HG02798 (cell line): ENCODE measurements at regions not wholly inside any gene's neighbourhood (a gene's known extent, or its start where the extent isn't known, plus 50 kb on each side); places are given as distances from the start of the nearest gene placed in this dataset.
"Not testable (repeated sequence)": the region's sequence is repeated elsewhere in the genome, so short reads cannot be mapped to it uniquely, and the experiment has no call there.

Experiments used
- ATAC-seq: cut with Tn5 transposase; IDR thresholded peaks from one replicate; pipeline ENCODE4 v1.9.1; 2021; ENCODE audit warnings: mild to moderate bottlenecking; ENCODE audit not compliant: unreplicated experiment, poor library complexity

DNA sequence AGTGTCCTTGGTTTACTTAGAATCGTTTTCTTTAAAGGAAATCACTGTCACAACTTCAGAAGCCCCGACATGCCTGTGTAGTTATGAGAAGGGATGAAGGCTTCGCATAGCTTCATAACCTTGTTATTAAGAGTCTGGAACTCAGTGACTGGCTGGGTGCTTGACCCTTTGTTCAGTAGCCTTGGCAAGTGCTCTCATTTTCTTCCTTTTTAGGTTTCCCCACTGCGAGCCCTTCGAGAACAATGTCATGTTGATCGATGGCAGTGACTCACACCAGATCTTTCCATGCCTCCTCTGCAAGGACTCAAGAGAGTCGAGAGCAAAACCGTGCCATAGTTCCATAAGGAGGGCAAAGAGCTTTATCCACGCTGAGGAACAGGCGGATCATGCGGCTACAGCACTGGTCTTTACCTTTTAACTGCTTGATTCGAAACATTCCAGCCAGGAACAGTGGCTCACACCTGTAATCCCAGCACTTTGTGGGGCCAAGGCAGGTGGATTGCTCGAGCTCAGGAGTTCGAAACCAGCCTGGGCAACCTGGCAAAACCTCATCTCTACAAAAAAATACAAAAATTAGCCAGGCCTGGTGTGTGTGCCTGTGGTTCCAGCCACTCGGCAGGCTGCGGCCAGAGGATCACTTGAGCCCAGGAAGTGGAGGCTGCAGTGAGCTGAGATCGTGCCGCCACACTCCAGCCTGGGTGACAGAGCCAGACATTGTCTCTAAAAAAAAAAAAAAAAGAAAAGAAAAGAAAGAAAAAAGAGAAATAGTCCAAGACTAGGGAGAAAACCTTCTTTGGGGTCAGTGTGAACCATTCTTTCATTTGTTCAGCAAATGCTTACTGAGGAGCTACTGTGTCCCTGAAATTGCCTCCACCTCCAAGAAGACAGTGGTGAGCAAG is 95.4 kb upstream of the ERRFI1 start:
- no peak for ATAC-seq

- no peak for ATAC-seq
Measured at GRCh38 chr1:8120693-8121260, 94.7 kb upstream of the ERRFI1 start.

- ATAC-seq: not testable (repeated sequence)
Measured at GRCh38 chr1:8118736-8119135, 92.6 kb upstream of the ERRFI1 start.

GRCh38 chr1:8118031-8118451 is 91.9 kb upstream of the ERRFI1 start:
- no peak for ATAC-seq

DNA sequence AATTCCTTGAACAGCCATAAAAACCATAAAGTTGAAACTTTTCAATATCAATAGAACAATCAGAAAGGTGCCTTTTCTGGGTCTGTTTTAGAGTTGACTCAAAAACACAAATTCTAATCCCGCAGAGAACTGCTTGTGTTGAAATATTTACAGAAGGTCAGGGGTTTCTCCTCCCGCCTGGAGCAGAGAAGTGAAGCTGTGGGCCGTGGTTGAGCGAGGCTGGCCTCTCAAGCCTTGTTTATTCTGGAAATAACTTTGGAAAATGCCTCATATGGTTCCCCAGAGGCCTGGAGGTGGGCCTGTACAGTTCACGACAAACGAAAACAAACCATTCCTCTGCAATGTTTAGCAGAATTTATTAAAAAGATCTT is 90.8 kb upstream of the ERRFI1 start:
- ATAC-seq: no peak

- ATAC-seq: no peak
Measured at GRCh38 chr1:8115769-8116167, 89.7 kb upstream of the ERRFI1 start.

DNA sequence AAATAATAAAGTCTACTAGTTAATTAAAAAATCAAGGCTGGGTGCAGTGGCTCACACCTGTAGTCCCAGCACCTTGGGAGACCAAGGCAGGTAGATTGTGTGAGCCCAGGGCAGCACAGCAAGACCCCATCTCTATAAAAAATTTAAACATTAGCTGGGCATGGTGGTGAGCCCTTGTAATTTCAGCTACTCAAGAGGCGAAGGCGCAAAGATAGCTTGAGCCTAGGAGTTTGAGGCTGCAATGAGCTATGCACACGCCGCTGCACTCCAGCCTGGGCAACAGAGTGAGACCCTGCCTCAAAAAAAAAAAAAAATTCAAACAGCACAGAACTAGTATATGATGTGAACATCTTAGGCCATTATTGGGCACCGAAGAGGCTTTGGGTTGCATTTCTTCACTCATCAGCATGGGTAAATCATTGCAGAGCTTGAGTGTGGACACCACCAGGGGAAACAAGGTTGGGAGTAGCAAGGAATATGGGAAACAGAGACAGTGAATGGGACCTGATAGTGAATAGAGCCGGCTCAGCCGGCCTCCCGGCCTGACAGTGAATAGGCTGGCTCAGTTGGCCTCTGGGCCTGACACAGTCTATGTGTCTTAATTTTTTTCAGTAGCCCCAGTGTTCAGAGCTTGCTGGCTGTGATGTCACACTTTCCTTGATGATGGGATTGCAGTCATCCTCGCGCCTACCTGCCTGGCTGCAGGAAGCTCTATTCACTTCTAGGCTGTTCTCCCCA is 89.1 kb upstream of the ERRFI1 start:
- ATAC-seq: no peak

DNA sequence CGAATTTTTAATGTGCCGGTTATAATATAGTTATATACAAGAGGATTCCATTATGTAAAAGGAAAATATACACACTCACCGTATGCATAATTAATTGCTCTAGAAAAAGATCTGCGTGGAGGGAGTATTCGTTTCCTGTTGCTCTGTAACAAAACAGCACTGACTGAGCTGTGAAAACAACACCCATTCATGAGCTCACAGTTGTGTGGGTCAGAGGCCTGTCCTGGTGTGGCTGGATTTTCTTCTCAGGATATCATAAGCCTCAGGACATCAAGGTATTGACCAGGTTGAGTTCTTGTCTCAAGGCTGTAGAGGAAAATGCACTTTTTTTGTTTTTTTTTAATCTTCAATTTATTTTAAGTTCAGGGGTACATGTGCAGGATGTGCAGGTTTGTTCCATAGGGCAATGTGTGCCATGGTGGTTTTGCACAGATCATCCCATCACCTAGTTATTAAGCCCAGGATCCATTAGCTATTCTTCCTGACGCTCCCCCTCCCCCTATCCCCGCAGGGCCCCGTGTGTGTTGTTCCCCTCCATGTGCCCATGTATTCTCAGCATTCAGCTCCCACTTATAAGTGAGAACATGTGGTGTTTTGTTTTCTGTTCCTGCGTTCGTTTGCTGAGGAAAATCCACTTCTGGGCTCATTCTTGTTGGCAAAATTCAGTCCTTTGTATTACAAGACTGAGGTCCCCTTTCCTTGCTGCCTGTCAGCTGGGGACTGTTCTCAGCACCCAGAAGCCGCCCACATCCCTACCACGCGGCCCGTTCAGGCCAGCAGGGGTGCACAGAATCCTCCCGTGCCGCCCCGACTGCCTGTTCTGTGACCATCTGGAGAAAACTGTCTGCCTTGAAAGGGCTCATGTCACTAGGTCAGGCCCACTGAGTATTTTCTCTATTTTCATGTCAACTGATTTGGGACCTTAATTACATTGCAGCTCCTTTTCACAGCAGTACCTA is 87.4 kb upstream of the ERRFI1 start:
- ATAC-seq: no peak

- ATAC-seq: no peak
Measured at GRCh38 chr1:8112611-8113261, 86.6 kb upstream of the ERRFI1 start.

- no peak for ATAC-seq
Measured at GRCh38 chr1:8111560-8111959, 85.5 kb upstream of the ERRFI1 start.

GRCh38 chr1:8109216-8109615 is 83.1 kb upstream of the ERRFI1 start:
- ATAC-seq: no peak

DNA sequence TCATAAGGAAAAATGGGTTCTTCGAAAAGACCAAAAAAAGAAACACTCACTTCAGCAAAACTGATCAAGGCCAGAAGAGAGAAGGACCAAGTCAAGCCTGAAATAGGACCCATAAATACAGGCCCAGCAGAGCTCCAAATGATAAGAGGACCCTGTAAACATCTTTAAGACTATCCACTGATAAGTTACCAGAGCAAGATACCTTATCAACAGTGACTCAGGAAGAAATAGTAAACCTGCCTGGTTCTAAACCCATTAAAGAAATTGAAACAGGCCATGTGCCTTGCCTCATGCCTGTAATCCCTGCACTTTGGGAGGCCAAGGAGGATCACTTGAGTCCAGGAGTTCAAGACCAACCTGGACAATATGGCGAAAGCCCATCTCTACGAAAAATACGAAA is 81.8 kb upstream of the ERRFI1 start:
- ATAC-seq: no peak

GRCh38 chr1:8104278-8105236 is 78.4 kb upstream of the ERRFI1 start:
- no peak for ATAC-seq

DNA sequence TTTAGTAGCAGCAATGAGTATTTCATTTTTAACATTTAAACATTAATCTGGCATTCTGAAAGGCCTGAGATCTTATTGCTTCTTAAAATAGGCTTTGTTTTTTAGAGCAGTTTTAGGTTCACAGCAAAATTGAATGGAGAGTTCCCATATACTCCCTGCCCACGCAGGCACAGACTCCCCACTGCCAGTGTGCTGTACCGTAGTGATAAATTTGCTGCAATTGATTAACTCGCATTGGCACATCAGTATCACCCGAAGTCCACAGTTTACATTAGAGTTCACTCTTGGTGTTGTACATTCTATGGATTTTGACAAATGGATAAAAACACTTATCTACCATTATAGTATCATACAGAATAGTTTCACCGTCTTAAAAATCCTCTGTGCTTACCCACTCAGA is 71.8 kb upstream of the ERRFI1 start:
- no peak for ATAC-seq

DNA sequence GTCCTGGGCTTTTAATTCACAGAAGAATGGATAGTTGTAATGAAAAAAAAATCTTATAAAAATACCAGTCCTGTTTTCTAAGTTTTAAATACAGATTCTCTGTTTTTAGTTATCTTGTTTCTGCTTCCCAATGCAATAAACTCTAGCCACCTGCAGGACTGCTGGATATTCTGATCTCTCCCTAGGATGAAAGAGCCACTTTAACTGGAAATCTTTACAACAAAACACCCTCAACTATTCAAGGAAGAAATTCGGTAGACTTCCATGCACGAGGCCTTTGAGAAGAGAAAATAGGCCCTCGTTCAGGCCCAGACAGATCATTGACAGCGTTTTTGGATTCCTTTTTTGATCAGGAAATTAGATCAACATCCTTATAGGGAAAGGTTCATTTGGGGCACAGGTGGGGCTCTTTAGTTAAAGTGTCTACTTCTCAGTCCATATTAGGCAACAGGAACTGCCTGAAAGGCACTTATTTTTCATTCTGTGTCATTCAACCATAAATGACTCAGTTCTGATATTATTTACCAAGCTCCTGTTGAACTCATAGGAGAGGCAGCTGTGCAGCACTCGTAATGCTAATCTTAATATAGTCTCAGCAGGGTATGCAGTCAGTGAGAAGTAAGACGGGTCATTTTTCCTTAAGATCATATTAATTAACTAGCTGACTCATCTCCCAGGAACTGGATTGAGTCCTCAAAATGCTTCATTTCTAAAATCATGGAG is 71.1 kb upstream of the ERRFI1 start:
- peak; percentile 84 for ATAC-seq

DNA sequence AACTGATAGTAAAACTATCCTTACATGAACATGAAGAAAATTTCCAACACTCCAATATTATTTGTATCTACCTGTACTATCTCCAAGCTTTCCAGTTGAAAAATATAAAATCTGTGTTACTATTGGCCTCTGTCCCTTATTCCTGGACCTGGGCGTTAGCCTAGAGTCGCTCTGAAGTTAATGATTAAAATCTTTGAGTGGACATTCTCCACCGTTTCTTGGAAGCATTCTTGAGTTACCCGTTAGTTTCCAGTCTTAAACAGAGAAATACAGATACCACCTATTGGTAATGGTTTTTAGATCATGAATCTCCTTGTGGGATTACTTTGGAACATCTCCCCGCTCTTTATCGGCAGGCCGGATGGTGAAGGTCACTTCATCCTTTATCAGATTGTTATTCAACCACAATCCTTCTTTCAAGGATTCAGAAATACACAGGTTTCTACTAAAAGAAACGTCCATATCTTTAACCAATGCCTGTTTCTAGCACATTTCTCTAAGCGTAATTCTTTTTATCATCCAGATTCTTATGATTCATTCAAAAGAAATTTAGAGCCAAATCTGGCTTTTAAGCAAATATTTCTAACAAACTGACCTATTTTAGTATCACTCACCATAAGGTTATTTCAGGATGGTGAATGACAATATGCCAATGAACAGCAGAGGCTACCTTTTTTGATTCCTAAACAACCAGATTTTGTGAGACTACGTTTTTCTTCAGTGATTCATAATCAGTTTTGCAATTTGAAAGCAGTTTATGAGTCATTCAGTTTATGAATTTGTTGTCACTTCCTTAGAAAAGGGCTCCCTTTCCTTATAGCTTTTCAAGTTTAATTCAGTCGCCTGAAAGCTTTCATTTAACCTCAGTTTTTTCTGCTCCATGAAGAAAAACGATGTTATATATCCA is 70.2 kb upstream of the ERRFI1 start:
- no peak for ATAC-seq

DNA sequence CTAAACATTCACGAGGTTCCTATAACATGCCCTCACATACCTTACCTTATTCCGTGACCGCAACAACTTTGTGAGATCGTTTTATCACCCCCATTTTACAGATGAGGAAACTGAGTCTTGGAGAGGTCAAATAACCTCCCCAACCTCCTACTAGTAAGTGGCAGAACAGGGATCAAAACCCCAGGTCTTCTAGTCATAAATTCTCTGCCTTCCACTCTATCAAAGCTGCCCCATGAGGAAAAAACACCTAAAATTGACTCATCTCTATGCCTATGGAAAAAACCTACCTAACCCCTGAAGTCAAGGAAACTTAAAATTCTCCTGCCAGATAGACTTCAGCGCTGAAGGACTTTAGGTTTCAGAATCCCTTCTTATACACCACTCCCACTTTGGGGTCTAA is 69.5 kb upstream of the ERRFI1 start:
- no peak for ATAC-seq
